KMS-11 (cell line): ENCODE measurements at regions not wholly inside any gene's neighbourhood (a gene's known extent, or its start where the extent isn't known, plus 50 kb on each side); places are given as distances from the start of the nearest gene placed in this dataset.

Experiments used
- H2AFZ ChIP-seq: fragments of 200-600 bp; sonication (generic); 2 replicates; pipeline ENCODE4 v1.6.1; 2016; ENCODE audit warnings: antibody characterized with exemption, mixed run types, low read depth
- H3K27ac ChIP-seq: fragments of 200-600 bp; sonication (generic); 2 replicates; pipeline ENCODE4 v1.6.1; 2016; ENCODE audit warnings: mild to moderate bottlenecking, mixed run types
- H3K27me3 ChIP-seq: fragments of 200-600 bp; sonication (generic); 2 replicates; pipeline ENCODE4 v1.6.1; 2017; ENCODE audit warnings: mild to moderate bottlenecking, low read depth, mixed run types, moderate library complexity; ENCODE audit not compliant: insufficient read depth
- H3K36me3 ChIP-seq: fragments of 200-600 bp; sonication (generic); 2 replicates; pipeline ENCODE4 v1.6.1; 2017; ENCODE audit warnings: mild to moderate bottlenecking, mixed run types; ENCODE audit not compliant: insufficient read depth
- H3K4me1 ChIP-seq: fragments of 200-600 bp; sonication (generic); 2 replicates; pipeline ENCODE4 v1.6.1; 2016; ENCODE audit warnings: mild to moderate bottlenecking, low read depth, mixed run types; ENCODE audit not compliant: poor library complexity, severe bottlenecking
- H3K4me2 ChIP-seq: fragments of 200-600 bp; sonication (generic); 2 replicates; pipeline ENCODE4 v1.7.0; 2016; ENCODE audit warnings: mild to moderate bottlenecking, mixed run types
- H3K4me3 ChIP-seq: fragments of 200-600 bp; sonication (generic); IDR thresholded peaks from 2 replicates; pipeline ENCODE4 v1.6.1; 2017; ENCODE audit warnings: low read depth, low read length, mixed read lengths; ENCODE audit not compliant: insufficient read depth
- H3K79me2 ChIP-seq: fragments of 200-600 bp; sonication (generic); 2 replicates; pipeline ENCODE4 v1.6.1; 2016; ENCODE audit warnings: low read depth, mixed run types; ENCODE audit not compliant: insufficient read depth
- H3K9ac ChIP-seq: fragments of 200-600 bp; sonication (generic); 2 replicates; pipeline ENCODE4 v1.6.1; 2016; ENCODE audit warnings: mild to moderate bottlenecking, mixed run types
- H4K20me1 ChIP-seq: fragments of 200-600 bp; sonication (generic); 2 replicates; pipeline ENCODE4 v1.6.1; 2016; ENCODE audit warnings: mild to moderate bottlenecking, mixed run types; ENCODE audit not compliant: insufficient read depth
- CTCF ChIP-seq: fragments of 200-600 bp; sonication (generic); conservative IDR thresholded peaks from 2 replicates; pipeline ENCODE4 v1.6.1; 2017; ENCODE audit warnings: low read depth, mild to moderate bottlenecking, antibody characterized with exemption, low read length, moderate library complexity, mixed read lengths

DNA sequence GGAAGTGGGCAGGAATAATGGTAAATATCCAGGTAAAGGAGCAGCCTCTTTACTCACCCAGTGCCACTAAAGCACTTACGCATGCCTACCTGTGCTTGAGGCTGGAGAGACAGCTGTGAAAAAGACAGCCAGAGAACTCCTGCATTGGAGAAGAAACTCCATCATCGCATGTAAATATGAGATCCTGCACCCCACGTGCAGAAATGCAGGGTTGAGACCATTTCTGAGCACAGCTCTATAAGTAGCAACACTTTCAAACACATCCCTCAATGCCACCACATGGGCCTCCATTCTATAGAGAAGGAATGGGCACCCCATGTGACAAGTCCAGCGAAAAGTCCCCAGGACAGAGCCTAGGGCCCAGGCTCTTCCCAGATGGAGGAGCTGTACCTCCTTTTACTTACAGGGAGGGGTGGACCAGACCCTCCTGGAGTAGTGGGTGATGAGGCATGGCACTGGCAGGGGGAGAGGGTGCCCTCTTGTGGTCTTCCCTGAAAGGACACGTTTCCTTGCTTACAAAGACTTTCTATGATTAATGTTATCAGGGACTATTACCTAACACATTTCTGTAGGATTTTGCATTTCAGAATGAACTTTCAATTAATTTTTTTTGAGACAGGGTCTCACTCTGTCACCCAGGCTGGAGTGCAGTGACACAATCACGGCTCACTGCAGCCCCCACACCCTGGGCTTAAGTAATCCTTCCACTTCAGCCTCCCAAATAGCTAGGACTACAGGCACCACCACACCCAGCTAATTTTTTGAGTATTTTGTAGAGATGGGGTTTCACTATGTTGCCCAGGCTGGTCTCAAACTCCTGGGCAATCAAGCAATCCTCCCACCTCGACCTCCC is 55.3 kb upstream of the IL17B start:
- TF ChIP-seq CTCF = peak; percentile 78
- no peak overlapping the region for H3K9ac ChIP-seq
- no peak overlapping the region for H3K4me2 ChIP-seq
- H3K4me3 ChIP-seq = no peak overlapping the region
- no peak overlapping the region for H2AFZ ChIP-seq
- H3K27me3 ChIP-seq = no peaks in the 10 kb centered on the region
- H4K20me1 ChIP-seq = no peaks in the 10 kb centered on the region
- no peaks in the 10 kb centered on the region for H3K36me3 ChIP-seq
- no peaks in the 10 kb centered on the region for H3K4me1 ChIP-seq
- H3K27ac ChIP-seq = no peak overlapping the region
- H3K79me2 ChIP-seq = no peaks in the 10 kb centered on the region

DNA sequence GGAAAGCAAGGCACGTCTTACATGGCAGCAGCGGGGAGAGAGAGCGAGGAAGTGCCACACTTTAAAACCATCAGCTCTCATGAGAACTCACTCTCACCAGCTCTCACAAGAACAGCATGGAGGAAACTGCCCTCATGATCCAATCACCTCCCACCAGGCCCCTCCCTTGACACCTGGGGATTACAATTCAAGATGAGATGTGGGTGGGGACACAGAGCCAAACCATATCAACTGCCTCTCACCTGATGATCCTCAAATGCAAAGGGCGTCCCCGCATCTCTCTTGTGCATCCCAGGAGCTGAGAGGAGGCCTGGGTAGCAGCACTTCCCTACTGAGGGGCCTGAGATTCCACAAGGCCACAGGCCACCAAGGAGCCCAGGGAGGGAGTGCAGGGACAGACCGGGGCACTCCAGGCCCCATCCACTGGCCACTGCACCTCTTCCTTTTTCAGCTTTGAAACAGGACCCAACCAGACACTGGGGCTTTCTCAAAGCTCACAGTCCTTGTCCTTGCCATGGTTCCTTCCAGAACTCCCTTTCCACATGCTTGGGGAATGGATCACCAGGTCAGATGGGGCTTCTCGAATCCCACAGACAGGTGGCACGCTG is 54.5 kb upstream of the IL17B start:
- no peak for TF ChIP-seq CTCF
- no peak overlapping the region for H3K27ac ChIP-seq
- H4K20me1 ChIP-seq = no peaks in the 10 kb centered on the region
- H2AFZ ChIP-seq = no peak overlapping the region
- H3K27me3 ChIP-seq = no peaks in the 10 kb centered on the region
- H3K9ac ChIP-seq = no peak overlapping the region
- H3K36me3 ChIP-seq = no peaks in the 10 kb centered on the region
- no peak overlapping the region for H3K4me3 ChIP-seq
- H3K79me2 ChIP-seq = no peaks in the 10 kb centered on the region
- H3K4me1 ChIP-seq = no peaks in the 10 kb centered on the region
- H3K4me2 ChIP-seq = no peak overlapping the region

DNA sequence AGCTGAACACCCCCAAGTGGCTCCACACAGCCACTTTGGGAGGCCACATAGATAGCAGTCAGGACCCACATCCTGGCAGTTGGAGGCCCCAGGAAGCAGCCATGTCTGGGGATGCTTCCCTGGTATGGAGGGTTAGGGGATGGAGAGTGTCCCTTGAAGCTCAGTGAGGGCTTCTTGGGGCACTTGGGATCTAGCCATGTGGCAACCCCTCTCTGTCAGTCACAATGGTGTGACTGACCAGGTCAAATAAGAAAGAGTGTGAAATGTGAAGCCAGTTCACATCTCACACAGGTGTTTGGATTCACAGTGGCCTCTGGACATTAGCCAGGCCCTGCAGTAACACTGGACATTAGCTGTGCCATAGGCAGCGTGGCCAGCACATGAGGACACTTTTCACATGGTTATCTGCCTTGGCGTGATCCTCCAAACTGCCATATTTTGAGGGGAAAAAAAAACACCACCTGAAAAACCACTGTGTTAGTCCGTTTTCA is 53.9 kb upstream of the IL17B start:
- no peak overlapping the region for H3K4me2 ChIP-seq
- H3K4me3 ChIP-seq = no peak overlapping the region
- H3K4me1 ChIP-seq = no peaks in the 10 kb centered on the region
- no peak overlapping the region for H2AFZ ChIP-seq
- no peaks in the 10 kb centered on the region for H4K20me1 ChIP-seq
- H3K27ac ChIP-seq = no peak overlapping the region
- H3K36me3 ChIP-seq = no peaks in the 10 kb centered on the region
- no peak for TF ChIP-seq CTCF
- H3K9ac ChIP-seq = no peak overlapping the region
- no peaks in the 10 kb centered on the region for H3K79me2 ChIP-seq
- no peaks in the 10 kb centered on the region for H3K27me3 ChIP-seq

DNA sequence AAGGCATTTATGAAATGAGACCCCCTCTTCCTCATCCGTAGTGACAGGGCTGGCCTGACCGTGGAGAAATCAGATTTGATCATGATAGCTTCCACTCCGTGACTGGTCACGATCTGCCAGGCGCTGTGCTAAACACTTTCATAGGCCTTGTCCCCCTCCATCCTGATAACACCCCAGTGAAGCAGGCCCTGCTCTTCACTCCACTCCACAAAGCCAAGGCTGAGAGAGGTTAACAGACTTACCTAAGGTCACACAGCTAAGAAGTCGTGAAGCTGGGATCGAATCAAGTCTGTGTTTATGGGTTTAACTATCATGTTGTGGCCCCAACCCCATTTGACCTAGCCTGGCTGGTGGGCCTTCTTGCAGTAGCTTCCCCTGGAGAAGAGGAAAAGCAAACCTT is 53.3 kb upstream of the IL17B start:
- H3K79me2 ChIP-seq = no peaks in the 10 kb centered on the region
- no peak overlapping the region for H3K4me2 ChIP-seq
- no peak overlapping the region for H2AFZ ChIP-seq

More for the DNA sequence above, 53.3 kb upstream of the IL17B start:
- TF ChIP-seq CTCF = no peak
- Histone ChIP-seq H3K4me3 (no peak overlapping the region), H4K20me1 (no peaks in the 10 kb centered on the region), H3K27ac (no peak overlapping the region), H3K27me3 (no peaks in the 10 kb centered on the region), H3K4me1 (no peaks in the 10 kb centered on the region), H3K9ac (no peak overlapping the region), H3K36me3 (no peaks in the 10 kb centered on the region)
